WTC11 (cell line): ENCODE measurements at regions not wholly inside any gene's neighbourhood (a gene's known extent, or its start where the extent isn't known, plus 50 kb on each side); places are given as distances from the start of the nearest gene placed in this dataset.

Experiments
- ATAC-seq: fragments of 200-7000 bp; cut with Tn5 transposase; 2 replicates; pipeline ENCODE4 v1.10.0; 2021; ENCODE audit warnings: mild to moderate bottlenecking, moderate library complexity
- CTCF ChIA-PET: fragments of 300-600 bp; sonication (Branson Sonifier 250); formaldehyde crosslinking; loops from one replicate; lab custom pipeline; 2021; ENCODE audit warnings: antibody characterized with exemption; lab: Charles Lee
- POLR2A ChIA-PET: fragments of 350-600 bp; sonication (Branson Sonifier 250); formaldehyde crosslinking; loops from one replicate; lab custom pipeline; 2021; ENCODE audit warnings: antibody characterized with exemption; lab: Charles Lee
- DNase-seq: peaks from one replicate; pipeline ENCODE4 v3.0.0; 2021; ENCODE audit warnings: low spot score
- H3K27ac Mint-ChIP-seq: 2 replicates; pipeline ENCODE4 v1.8.0; 2021; ENCODE audit warnings: mixed read lengths
- H3K27me3 Mint-ChIP-seq: 2 replicates; pipeline ENCODE4 v1.8.0; 2021; ENCODE audit warnings: low read depth, mild to moderate bottlenecking, moderate library complexity, mixed read lengths
- H3K36me3 Mint-ChIP-seq: 2 replicates; pipeline ENCODE4 v1.8.0; 2021; ENCODE audit warnings: mixed read lengths
- H3K4me1 Mint-ChIP-seq: 2 replicates; pipeline ENCODE4 v1.8.0; 2022; ENCODE audit warnings: mixed read lengths
- H3K4me3 Mint-ChIP-seq: 2 replicates; pipeline ENCODE4 v1.8.0; 2021; ENCODE audit warnings: mild to moderate bottlenecking, moderate library complexity, mixed read lengths
- H3K9me3 Mint-ChIP-seq: 2 replicates; pipeline ENCODE4 v1.8.0; 2021; ENCODE audit warnings: mixed read lengths
- CDX4 ChIP-seq: fragments of 250-450 bp; sonication (Bioruptor Pico); IDR thresholded peaks from 2 replicates; pipeline ENCODE4 v1.9.0; 2021; ENCODE audit warnings: moderate library complexity, mild to moderate bottlenecking, inconsistent platforms, borderline replicate concordance
- CREB1 ChIP-seq: sonication (generic); formaldehyde crosslinking; IDR thresholded peaks from 2 replicates; pipeline ENCODE4 v1.8.0; 2023; ENCODE audit warnings: mild to moderate bottlenecking, missing genetic modification reagents
- E2F1 ChIP-seq: sonication (generic); formaldehyde crosslinking; IDR thresholded peaks from 2 replicates; pipeline ENCODE4 v1.8.0; 2022; ENCODE audit warnings: mild to moderate bottlenecking, missing genetic modification reagents
- ETV6 ChIP-seq: sonication (generic); formaldehyde crosslinking; IDR thresholded peaks from 2 replicates; pipeline ENCODE4 v1.8.1; 2022; ENCODE audit warnings: mild to moderate bottlenecking, missing genetic modification reagents
- FOXP1 ChIP-seq: sonication (generic); formaldehyde crosslinking; IDR thresholded peaks from 2 replicates; pipeline ENCODE4 v1.8.0; 2022; ENCODE audit warnings: missing genetic modification reagents, mild to moderate bottlenecking, moderate library complexity, borderline replicate concordance
- HMGXB4 ChIP-seq: sonication (generic); formaldehyde crosslinking; IDR thresholded peaks from 2 replicates; pipeline ENCODE4 v1.8.1; 2023; ENCODE audit warnings: mild to moderate bottlenecking, moderate library complexity, missing genetic modification reagents
- MLX ChIP-seq: sonication (generic); formaldehyde crosslinking; IDR thresholded peaks from 2 replicates; pipeline ENCODE4 v1.8.1; 2023; ENCODE audit warnings: mild to moderate bottlenecking, missing genetic modification reagents, moderate library complexity
- NFYB ChIP-seq: sonication (generic); formaldehyde crosslinking; conservative IDR thresholded peaks from 2 replicates; pipeline ENCODE4 v1.8.0; 2022; ENCODE audit warnings: low read depth, missing genetic modification reagents
- OVOL2 ChIP-seq: fragments of 250-450 bp; sonication (Bioruptor Pico); IDR thresholded peaks from 2 replicates; pipeline ENCODE4 v1.9.0; 2021; ENCODE audit warnings: mild to moderate bottlenecking, borderline replicate concordance
- SP1 ChIP-seq: sonication (generic); formaldehyde crosslinking; conservative IDR thresholded peaks from 2 replicates; pipeline ENCODE4 v1.8.1; 2022; ENCODE audit warnings: missing genetic modification reagents
- TEAD1 ChIP-seq: sonication (generic); formaldehyde crosslinking; IDR thresholded peaks from 2 replicates; pipeline ENCODE4 v1.8.0; 2022; ENCODE audit warnings: mild to moderate bottlenecking, missing genetic modification reagents
- TEAD4 ChIP-seq: sonication (generic); formaldehyde crosslinking; IDR thresholded peaks from 2 replicates; pipeline ENCODE4 v1.8.0; 2022; ENCODE audit warnings: mild to moderate bottlenecking, missing genetic modification reagents
- TP53 ChIP-seq: sonication (generic); formaldehyde crosslinking; IDR thresholded peaks from 2 replicates; pipeline ENCODE4 v1.8.1; 2023; ENCODE audit warnings: mild to moderate bottlenecking, missing genetic modification reagents
- ZNF121 ChIP-seq: sonication (generic); formaldehyde crosslinking; IDR thresholded peaks from 2 replicates; pipeline ENCODE4 v1.8.0; 2023; ENCODE audit warnings: missing genetic modification reagents
- ZNF671 ChIP-seq: fragments of 250-450 bp; sonication (Bioruptor Pico); IDR thresholded peaks from 2 replicates; pipeline ENCODE4 v1.8.0; 2021; ENCODE audit warnings: mild to moderate bottlenecking

- no peak for TF ChIP-seq ETV6
These were observed 448.9 kb upstream of the ADGRL2 start (continued) for GRCh38 chr1:81351864-81352263.

DNA sequence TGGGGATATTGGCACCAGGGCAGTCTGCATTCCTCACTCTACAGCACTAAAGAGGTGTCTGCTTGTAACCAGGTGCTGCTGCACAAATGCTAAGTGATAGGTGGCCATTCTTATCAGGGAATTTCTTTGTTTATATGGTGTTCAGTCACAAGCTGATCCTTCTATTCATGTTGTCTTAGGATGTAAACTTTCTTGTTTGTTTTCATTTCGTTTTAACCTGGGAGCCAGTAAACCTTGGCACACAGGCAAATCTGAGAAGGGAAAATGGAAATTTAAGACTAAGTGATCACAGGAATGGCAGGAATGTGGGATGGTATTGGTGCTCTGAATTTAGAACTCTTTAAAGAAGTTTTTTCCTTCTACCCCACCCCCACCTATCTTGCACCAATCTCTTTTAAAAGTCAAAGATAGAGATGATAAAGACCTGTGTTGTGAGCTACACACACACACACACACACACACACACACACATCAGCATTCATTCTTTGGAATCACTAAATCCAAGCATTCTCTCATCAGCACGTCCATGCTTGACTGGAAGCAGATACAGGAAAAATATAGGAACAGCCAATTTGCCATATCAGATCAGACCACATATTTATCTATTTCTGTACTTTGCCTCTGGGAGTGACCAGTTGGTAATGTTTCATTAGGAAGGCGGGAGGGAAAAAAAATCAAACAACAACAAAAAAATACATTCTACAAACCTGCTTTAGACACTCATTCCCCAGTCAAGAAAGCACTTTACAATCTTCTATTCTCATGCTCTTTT is 451.4 kb upstream of the ADGRL2 start:
- TF ChIP-seq TEAD1 (CRISPR knock-in tag) = peak; percentile 73; the same call in 1 of the 2 replicates
- TF ChIP-seq HMGXB4 = no peak
- 0 out of 2 replicates have a peak, but pooled peaks have one; percentile 18 for TF ChIP-seq SP1 (CRISPR knock-in tag)
- TF ChIP-seq CDX4 (CRISPR knock-in tag) = no peak
- TF ChIP-seq TP53 (CRISPR knock-in tag) = no peak
- no peak for TF ChIP-seq E2F1 (CRISPR knock-in tag)
- peak; percentile 61; the same call in 1 of the 2 replicates for TF ChIP-seq TEAD4 (CRISPR knock-in tag)
- no peaks in the 10 kb centered on the region for H3K27me3 Mint-ChIP-seq
- H3K27ac Mint-ChIP-seq = peak overlapping the region; percentile 97
- peaks cover 49% of the 10 kb centered on the region for H3K4me1 Mint-ChIP-seq
- POLR2A ChIA-PET = no interaction called here
- ATAC-seq (peak; percentile 94), DNase-seq (no peak)
- H3K4me3 Mint-ChIP-seq = peak overlapping the region; percentile 7
- peaks cover 12% of the 10 kb centered on the region for H3K9me3 Mint-ChIP-seq
- H3K36me3 Mint-ChIP-seq = peaks cover 8% of the 10 kb centered on the region
- CTCF ChIA-PET = no interaction called here

GRCh38 chr1:81345110-81345509 is 455.6 kb upstream of the ADGRL2 start:
- ATAC-seq (no peak), DNase-seq (no peak)
- H3K4me3 Mint-ChIP-seq = no peak overlapping the region
- CTCF ChIA-PET = no interaction called here
- no peaks in the 10 kb centered on the region for H3K27me3 Mint-ChIP-seq
- POLR2A ChIA-PET = interaction anchor here (1.0 kb wide), 1 partner anchor 12 kb away, joined by 3 read pairs; no protein-coding TSS in a partner anchor
- peaks cover 12% of the 10 kb centered on the region for H3K9me3 Mint-ChIP-seq
- TF ChIP-seq ZNF121 (CRISPR knock-in tag) (no peak), NFYB (CRISPR knock-in tag) (no peak), FOXP1 (CRISPR knock-in tag) (no peak), MLX (CRISPR knock-in tag) (no peak), OVOL2 (no peak)
- no peak overlapping the region for H3K27ac Mint-ChIP-seq
- H3K36me3 Mint-ChIP-seq = peaks cover 8% of the 10 kb centered on the region
- peaks cover 31% of the 10 kb centered on the region for H3K4me1 Mint-ChIP-seq

GRCh38 chr1:81340239-81340638 is 460.5 kb upstream of the ADGRL2 start:
- Mint-ChIP-seq H3K4me1 (peaks cover 14% of the 10 kb centered on the region), H3K9me3 (peaks cover 7% of the 10 kb centered on the region), H3K4me3 (no peak overlapping the region), H3K27me3 (no peaks in the 10 kb centered on the region; the same call in 1 of the 2 replicates), H3K27ac (no peak overlapping the region), H3K36me3 (0 out of 2 replicates have a peak, but pooled peaks cover 6% of the 10 kb centered on the region)
- ATAC-seq (no peak), DNase-seq (no peak)
- ChIA-PET POLR2A (no interaction called here), CTCF (no interaction called here)
- no peak for TF ChIP-seq ZNF671 (CRISPR knock-in tag)
- no peak for TF ChIP-seq CREB1
